GM21717 (cell line): ENCODE measurements at regions not wholly inside any gene's neighbourhood (a gene's known extent, or its start where the extent isn't known, plus 50 kb on each side); places are given as distances from the start of the nearest gene placed in this dataset.
A peak's percentile ranks its signal among the peaks of the same experiment; 100 is the strongest.

Experiments used
- ATAC-seq: cut with Tn5 transposase; IDR thresholded peaks from one replicate; pipeline ENCODE4 v1.9.1; 2021; ENCODE audit warnings: mild to moderate bottlenecking, moderate library complexity; ENCODE audit not compliant: unreplicated experiment

GRCh38 chr15:85847031-85847430 lies 52.3 kb upstream of the KLHL25 start:
- ATAC-seq, result no peak

GRCh38 chr15:85849946-85850345 lies 55.2 kb upstream of the KLHL25 start:
- ATAC-seq, result no peak

GRCh38 chr15:85852969-85853368 lies 58.2 kb upstream of the KLHL25 start:
- ATAC-seq, result no peak

GRCh38 chr15:85854345-85855097 lies 59.8 kb upstream of the KLHL25 start:
- peak; percentile 70 for ATAC-seq

- peak; percentile 93 for ATAC-seq
Measured at GRCh38 chr15:85858586-85859375, 64.1 kb upstream of the KLHL25 start.

GRCh38 chr15:85859671-85860070 lies 64.9 kb upstream of the KLHL25 start:
- no peak for ATAC-seq

- no peak for ATAC-seq
Measured at GRCh38 chr15:85860394-85861161, 65.9 kb upstream of the KLHL25 start.

- ATAC-seq, result no peak
Measured at GRCh38 chr15:85865070-85865684, 70.5 kb upstream of the KLHL25 start.

- ATAC-seq, result no peak
Measured at GRCh38 chr15:85867250-85867649, 72.5 kb upstream of the KLHL25 start.

GRCh38 chr15:85869124-85869523 lies 74.4 kb upstream of the KLHL25 start:
- ATAC-seq, result no peak

- ATAC-seq, result no peak
Measured at GRCh38 chr15:85870216-85871014, 75.7 kb upstream of the KLHL25 start.

- ATAC-seq, result no peak
Measured at GRCh38 chr15:85871545-85871944, 76.8 kb upstream of the KLHL25 start.

GRCh38 chr15:85872125-85872524 lies 77.4 kb upstream of the KLHL25 start:
- no peak for ATAC-seq

GRCh38 chr15:85874236-85874635 lies 79.5 kb upstream of the KLHL25 start:
- ATAC-seq, result no peak

- ATAC-seq, result no peak
Measured at GRCh38 chr15:85875756-85876155, 81.0 kb upstream of the KLHL25 start.

- no peak for ATAC-seq
Measured at GRCh38 chr15:85878828-85879225, 84.1 kb upstream of the KLHL25 start.

- no peak for ATAC-seq
Measured at GRCh38 chr15:85879334-85880163, 84.8 kb upstream of the KLHL25 start.

GRCh38 chr15:85880501-85881190 lies 85.9 kb upstream of the KLHL25 start:
- no peak for ATAC-seq

- no peak for ATAC-seq
Measured at GRCh38 chr15:85886309-85886811, 91.6 kb upstream of the KLHL25 start.
